ENCODE measurements at regions not wholly inside any gene's neighbourhood (a gene's known extent, or its start where the extent isn't known, plus 50 kb on each side); places are given as distances from the start of the nearest gene placed in this dataset.

- TF ChIP-seq YY1 (IDR thresholded peaks at IDR 0.05) (no peak), MAX (IDR thresholded peaks at IDR 0.05) (no peak), CTCF (IDR thresholded peaks at IDR 0.05; ENCODE audit: low read depth, low read length, missing input control) (no peak), REST (IDR thresholded peaks at IDR 0.05) (no peak), ATF3 (IDR thresholded peaks at IDR 0.05) (no peak)
Observed at GRCh38 chr20:23136893-23137745, 51.0 kb upstream of the CD93 start.
